Karpas-422 (cell line): ENCODE measurements at regions not wholly inside any gene's neighbourhood (a gene's known extent, or its start where the extent isn't known, plus 50 kb on each side); places are given as distances from the start of the nearest gene placed in this dataset.

Source experiments
- DNase-seq: peaks from one replicate; pipeline ENCODE4 v3.0.0-alpha.2; 2015
- H2AFZ ChIP-seq: fragments of 200-600 bp; sonication (generic); 2 replicates; pipeline ENCODE4 v1.6.1; 2014; ENCODE audit warnings: antibody characterized with exemption, low read length, mixed read lengths
- H3K27ac ChIP-seq: fragments of 200-600 bp; sonication (generic); 2 replicates; pipeline ENCODE4 v1.5.1; 2014; ENCODE audit warnings: mild to moderate bottlenecking, low read length, moderate library complexity
- H3K27me3 ChIP-seq: fragments of 200-600 bp; sonication (generic); 2 replicates; pipeline ENCODE4 v1.6.1; 2014; ENCODE audit warnings: low read length, mixed read lengths
- H3K36me3 ChIP-seq: fragments of 200-600 bp; sonication (generic); 2 replicates; pipeline ENCODE4 v1.6.1; 2014; ENCODE audit warnings: low read length, mixed read lengths; ENCODE audit not compliant: insufficient read depth
- H3K4me1 ChIP-seq: fragments of 200-600 bp; sonication (generic); 2 replicates; pipeline ENCODE4 v1.6.1; 2014; ENCODE audit warnings: mild to moderate bottlenecking, low read length, mixed read lengths
- H3K4me2 ChIP-seq: fragments of 200-600 bp; sonication (generic); 2 replicates; pipeline ENCODE4 v1.6.1; 2014; ENCODE audit warnings: low read length, low read depth, mild to moderate bottlenecking; ENCODE audit not compliant: poor library complexity, severe bottlenecking
- H3K4me3 ChIP-seq: fragments of 200-600 bp; sonication (generic); 2 replicates; pipeline ENCODE4 v1.5.1; 2014; ENCODE audit warnings: mild to moderate bottlenecking, antibody characterized with exemption, low read length, mixed read lengths
- H3K79me2 ChIP-seq: fragments of 200-600 bp; sonication (generic); 2 replicates; pipeline ENCODE4 v1.6.1; 2014; ENCODE audit warnings: mild to moderate bottlenecking, low read length, mixed read lengths
- H3K9ac ChIP-seq: fragments of 200-600 bp; sonication (generic); 2 replicates; pipeline ENCODE4 v1.6.0; 2014; ENCODE audit warnings: low read length
- H3K9me2 ChIP-seq: fragments of 200-600 bp; sonication (generic), shearing (Covaris generic); replicated peaks from 2 replicates; pipeline ENCODE4 v1.6.0; 2014; ENCODE audit warnings: mild to moderate bottlenecking, low read length, moderate library complexity; ENCODE audit not compliant: insufficient read depth
- H3K9me3 ChIP-seq: fragments of 300-700, 200-600 bp; sonication (generic); 2 replicates; pipeline ENCODE4 v1.6.1; 2014; ENCODE audit warnings: low read length, mixed read lengths
- H4K20me1 ChIP-seq: fragments of 200-600 bp; sonication (generic); 2 replicates; pipeline ENCODE4 v1.6.1; 2014; ENCODE audit warnings: mild to moderate bottlenecking, antibody characterized with exemption, low read length, low read depth; ENCODE audit not compliant: insufficient read depth

DNA sequence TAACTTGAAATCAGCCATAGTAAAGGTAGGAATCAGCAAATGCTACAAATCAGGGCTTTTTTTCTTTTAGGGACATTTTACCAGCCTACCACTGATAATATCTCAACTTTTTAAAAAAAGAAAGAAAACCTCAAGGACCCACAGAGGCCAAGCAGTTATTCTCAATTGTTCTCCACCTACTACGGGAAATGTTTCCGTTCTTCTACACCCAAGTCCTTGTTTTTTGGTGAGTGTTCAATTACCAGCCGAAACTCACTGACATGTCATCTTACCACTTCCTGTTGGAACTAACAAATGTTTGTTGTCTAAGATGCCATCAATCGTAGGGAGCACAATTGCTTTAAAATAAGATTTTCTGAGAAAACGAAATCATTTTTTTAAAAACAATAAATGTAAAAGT, 50.2 kb upstream of the CDK1 start:
- no peak overlapping the region for H3K4me3 ChIP-seq
- no peaks in the 10 kb centered on the region for H3K27me3 ChIP-seq
- no peak overlapping the region for H2AFZ ChIP-seq
- H3K27ac ChIP-seq: no peak overlapping the region
- no peak overlapping the region for H3K4me2 ChIP-seq
- no peaks in the 10 kb centered on the region for H3K9me3 ChIP-seq
- DNase-seq: no peak
- H4K20me1 ChIP-seq: no peaks in the 10 kb centered on the region
- no peaks in the 10 kb centered on the region for H3K36me3 ChIP-seq
- H3K4me1 ChIP-seq: peaks cover 34% of the 10 kb centered on the region
- H3K79me2 ChIP-seq: no peaks in the 10 kb centered on the region
- H3K9ac ChIP-seq: no peak overlapping the region
- no peaks in the 10 kb centered on the region for H3K9me2 ChIP-seq

DNA sequence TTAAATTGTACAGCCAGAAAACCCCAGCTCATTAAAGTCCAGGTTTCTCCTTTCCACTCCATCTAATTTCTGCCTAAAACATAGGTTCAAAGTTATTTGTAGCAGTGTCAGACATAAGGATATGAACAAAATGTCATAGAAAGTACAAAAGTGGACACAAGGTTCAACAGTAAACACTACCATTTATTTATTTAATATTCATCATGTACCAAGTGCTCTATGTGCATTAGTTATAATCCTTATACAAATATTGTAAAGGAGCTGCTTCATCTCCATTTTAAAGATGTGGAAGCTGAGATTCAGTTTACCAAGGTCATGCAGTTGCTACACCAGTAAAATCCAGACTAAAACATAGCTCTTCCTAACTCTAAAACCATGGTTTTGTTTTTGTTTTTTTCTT, 52.0 kb upstream of the CDK1 start:
- Histone ChIP-seq H3K4me1 (peaks cover 16% of the 10 kb centered on the region), H3K4me2 (no peak overlapping the region), H3K36me3 (no peaks in the 10 kb centered on the region), H3K27me3 (no peaks in the 10 kb centered on the region), H3K9me2 (no peaks in the 10 kb centered on the region), H3K9ac (no peak overlapping the region), H3K79me2 (no peaks in the 10 kb centered on the region), H2AFZ (no peak overlapping the region), H3K4me3 (no peak overlapping the region), H4K20me1 (no peaks in the 10 kb centered on the region), H3K9me3 (no peaks in the 10 kb centered on the region), H3K27ac (no peak overlapping the region)
- no peak for DNase-seq

DNA sequence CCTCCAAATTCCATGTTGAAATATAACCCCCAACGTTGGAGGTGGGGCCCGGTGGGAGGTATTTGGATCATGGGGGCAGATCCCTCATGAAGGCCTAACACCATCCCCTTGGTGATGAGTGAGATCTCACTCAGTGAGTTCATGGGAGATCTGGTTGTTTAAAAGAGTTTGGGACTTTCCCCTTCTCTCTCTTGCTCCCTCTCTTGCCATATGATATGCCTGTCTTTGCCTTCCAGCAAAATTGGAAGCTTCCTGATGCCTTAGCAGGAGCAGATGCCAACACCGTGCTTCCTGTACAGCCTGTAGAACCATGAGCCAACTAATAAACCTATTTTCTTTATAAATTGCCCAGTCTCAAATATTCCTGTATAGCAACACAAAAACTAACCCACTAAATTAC, 55.7 kb upstream of the CDK1 start:
- H3K4me3 ChIP-seq: no peak overlapping the region
- no peaks in the 10 kb centered on the region for H4K20me1 ChIP-seq
- no peak overlapping the region for H3K27ac ChIP-seq
- H3K9ac ChIP-seq: no peak overlapping the region
- no peak overlapping the region for H3K4me2 ChIP-seq
- no peaks in the 10 kb centered on the region for H3K36me3 ChIP-seq
- H3K79me2 ChIP-seq: no peaks in the 10 kb centered on the region
- no peaks in the 10 kb centered on the region for H3K4me1 ChIP-seq
- H2AFZ ChIP-seq: no peak overlapping the region
- no peaks in the 10 kb centered on the region for H3K9me2 ChIP-seq
- no peaks in the 10 kb centered on the region for H3K9me3 ChIP-seq
- no peak for DNase-seq
- H3K27me3 ChIP-seq: no peaks in the 10 kb centered on the region

DNA sequence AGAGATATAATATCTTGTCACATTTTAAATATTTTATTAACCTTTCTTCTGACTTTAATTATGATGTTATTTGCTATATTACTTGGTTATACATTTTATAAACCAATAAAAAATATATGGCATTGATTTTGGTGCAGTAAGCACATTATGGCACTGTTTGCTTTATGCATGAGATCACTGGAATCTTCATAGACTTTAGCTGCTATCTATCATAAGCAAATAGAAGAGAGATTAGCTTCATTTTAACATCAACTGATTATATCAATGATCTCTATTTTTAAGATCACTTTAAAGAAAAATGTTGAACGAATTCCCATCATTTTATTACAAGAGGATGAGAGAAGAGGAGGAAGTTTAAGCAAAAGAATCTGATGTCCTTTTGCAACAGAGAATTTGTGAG, 58.6 kb upstream of the CDK1 start:
- H2AFZ ChIP-seq: no peak overlapping the region

DNA sequence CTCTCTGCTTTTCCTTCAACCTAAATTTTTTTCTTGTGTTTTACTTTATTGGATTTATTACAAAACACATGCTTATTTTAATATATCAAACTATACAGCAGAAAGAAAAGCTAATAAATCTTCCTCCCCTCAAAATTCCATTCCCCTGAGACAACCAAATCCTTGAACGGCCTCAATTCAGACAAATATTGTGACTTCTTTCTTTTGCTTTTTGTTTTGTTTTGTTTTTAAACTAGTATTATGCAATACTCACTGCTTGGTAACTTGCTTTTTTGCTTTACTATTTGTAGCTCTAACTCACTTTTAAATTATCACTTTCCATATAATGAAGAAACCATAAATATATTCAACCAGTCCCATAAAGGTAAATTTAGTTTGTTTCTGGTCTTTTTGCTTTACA, 59.4 kb upstream of the CDK1 start:
- H3K79me2 ChIP-seq: no peaks in the 10 kb centered on the region
- H3K9me2 ChIP-seq: no peaks in the 10 kb centered on the region
- H3K4me3 ChIP-seq: no peak overlapping the region
- no peaks in the 10 kb centered on the region for H4K20me1 ChIP-seq
- no peak for DNase-seq
- H3K4me1 ChIP-seq: no peaks in the 10 kb centered on the region
- no peaks in the 10 kb centered on the region for H3K36me3 ChIP-seq
- no peak overlapping the region for H3K27ac ChIP-seq
- no peak overlapping the region for H2AFZ ChIP-seq
- H3K9ac ChIP-seq: no peak overlapping the region
- no peak overlapping the region for H3K4me2 ChIP-seq
- no peaks in the 10 kb centered on the region for H3K27me3 ChIP-seq
- H3K9me3 ChIP-seq: no peaks in the 10 kb centered on the region

More for the DNA sequence above, 58.6 kb upstream of the CDK1 start:
- H3K9me3 ChIP-seq: no peaks in the 10 kb centered on the region
- H3K4me3 ChIP-seq: no peak overlapping the region
- H3K36me3 ChIP-seq: no peaks in the 10 kb centered on the region
- H3K27ac ChIP-seq: no peak overlapping the region
- H3K9ac ChIP-seq: no peak overlapping the region
- no peaks in the 10 kb centered on the region for H4K20me1 ChIP-seq
- DNase-seq: no peak
- no peaks in the 10 kb centered on the region for H3K27me3 ChIP-seq
- H3K4me1 ChIP-seq: no peaks in the 10 kb centered on the region
- H3K9me2 ChIP-seq: no peaks in the 10 kb centered on the region
- H3K79me2 ChIP-seq: no peaks in the 10 kb centered on the region
- no peak overlapping the region for H3K4me2 ChIP-seq

DNA sequence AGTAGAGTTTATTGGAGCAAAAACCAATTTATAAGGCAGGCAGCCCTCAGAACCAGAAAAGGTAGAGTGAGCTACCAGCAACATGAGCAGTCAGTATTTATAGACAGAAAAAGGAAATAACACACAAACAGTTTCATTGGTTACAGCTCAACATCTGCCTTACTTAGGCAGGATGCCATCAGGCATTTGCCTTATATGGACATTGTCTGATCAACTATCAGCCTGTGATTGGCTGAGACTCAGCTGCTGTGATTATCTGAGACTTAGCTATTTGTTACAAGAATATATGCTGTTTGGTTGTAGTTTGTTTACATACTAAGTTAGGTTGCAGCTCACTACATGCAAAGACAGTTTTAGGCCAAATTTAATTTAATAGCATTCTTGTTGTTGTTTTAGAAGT, 60.4 kb upstream of the CDK1 start:
- Histone ChIP-seq H3K4me2 (no peak overlapping the region), H3K9me3 (no peaks in the 10 kb centered on the region), H3K27me3 (no peaks in the 10 kb centered on the region), H3K9me2 (no peaks in the 10 kb centered on the region), H3K79me2 (no peaks in the 10 kb centered on the region), H4K20me1 (no peaks in the 10 kb centered on the region), H3K27ac (no peak overlapping the region), H2AFZ (no peak overlapping the region), H3K9ac (no peak overlapping the region), H3K36me3 (no peaks in the 10 kb centered on the region), H3K4me1 (no peaks in the 10 kb centered on the region), H3K4me3 (no peak overlapping the region)
- no peak for DNase-seq

DNA sequence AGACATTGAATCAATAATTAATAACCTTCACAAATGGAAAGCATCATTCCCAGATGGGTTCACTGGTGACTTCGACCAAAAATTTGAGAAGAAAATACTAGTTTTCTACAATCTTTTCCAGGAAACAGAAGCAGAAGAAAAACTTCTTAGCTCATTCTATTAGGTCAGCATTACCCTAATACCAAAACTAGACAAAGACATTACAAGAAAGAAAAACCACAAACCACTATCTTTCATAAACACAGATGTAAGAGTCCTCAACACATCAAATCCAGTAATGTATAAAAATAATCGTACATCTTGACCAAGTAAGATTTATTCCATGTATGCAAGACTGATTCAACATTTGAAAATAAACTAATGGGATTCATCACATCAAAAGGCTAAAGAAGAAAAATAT, 64.0 kb upstream of the CDK1 start:
- DNase-seq: no peak
- H3K9ac ChIP-seq: no peak overlapping the region
- no peak overlapping the region for H2AFZ ChIP-seq
- no peaks in the 10 kb centered on the region for H3K9me3 ChIP-seq
- H3K36me3 ChIP-seq: no peaks in the 10 kb centered on the region
- no peaks in the 10 kb centered on the region for H3K9me2 ChIP-seq
- no peak overlapping the region for H3K4me3 ChIP-seq
- H3K4me1 ChIP-seq: no peaks in the 10 kb centered on the region
- no peaks in the 10 kb centered on the region for H3K27me3 ChIP-seq
- no peak overlapping the region for H3K27ac ChIP-seq
- H4K20me1 ChIP-seq: no peaks in the 10 kb centered on the region
- no peak overlapping the region for H3K4me2 ChIP-seq
- no peaks in the 10 kb centered on the region for H3K79me2 ChIP-seq

DNA sequence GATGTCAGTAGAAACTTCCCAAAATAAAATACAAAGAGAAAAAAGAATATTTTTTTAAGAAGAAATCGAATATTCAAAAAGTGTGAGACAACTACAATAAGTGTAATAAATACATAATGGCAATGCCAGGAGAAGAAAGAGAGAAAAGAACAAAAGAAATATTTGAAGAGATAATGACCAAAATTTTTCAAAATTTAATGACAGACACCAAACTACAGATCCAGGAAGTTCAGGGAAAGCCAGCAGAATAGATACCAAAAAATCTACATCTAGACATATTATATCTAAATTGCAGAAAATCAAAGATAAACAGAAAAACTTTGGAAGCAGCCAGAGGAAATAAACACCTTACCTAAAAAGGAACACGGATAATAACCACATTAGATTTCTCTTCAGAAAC, 66.8 kb upstream of the CDK1 start:
- Histone ChIP-seq H3K9ac (no peak overlapping the region), H3K4me2 (no peak overlapping the region), H3K4me3 (no peak overlapping the region), H3K9me3 (no peaks in the 10 kb centered on the region), H3K36me3 (no peaks in the 10 kb centered on the region), H3K79me2 (no peaks in the 10 kb centered on the region), H3K9me2 (no peaks in the 10 kb centered on the region), H4K20me1 (no peaks in the 10 kb centered on the region), H3K27me3 (no peaks in the 10 kb centered on the region), H2AFZ (no peak overlapping the region), H3K27ac (no peak overlapping the region), H3K4me1 (no peaks in the 10 kb centered on the region)
- no peak for DNase-seq

DNA sequence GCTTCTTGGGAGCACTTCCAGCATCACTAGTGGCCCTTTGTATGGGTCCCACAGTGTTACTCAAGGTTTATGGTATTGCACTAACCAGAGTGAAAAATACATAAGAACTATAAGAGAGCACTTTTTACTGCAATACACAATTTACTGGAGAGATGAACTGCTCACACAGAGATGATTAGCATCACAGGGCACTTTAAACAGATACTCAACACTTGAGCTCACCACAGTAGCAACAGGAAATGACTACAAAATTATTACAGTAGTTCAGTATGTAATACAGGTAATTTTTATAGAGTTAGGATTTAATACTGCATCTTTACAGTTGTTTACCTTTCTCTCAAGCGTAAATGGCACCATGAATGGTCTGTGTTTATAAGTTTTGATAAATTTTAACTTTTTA, 68.2 kb upstream of the CDK1 start:
- Histone ChIP-seq H3K36me3 (no peaks in the 10 kb centered on the region), H3K4me2 (no peak overlapping the region), H3K4me3 (no peak overlapping the region), H3K27ac (no peak overlapping the region), H3K9me2 (no peaks in the 10 kb centered on the region), H3K9ac (no peak overlapping the region), H4K20me1 (no peaks in the 10 kb centered on the region), H3K27me3 (no peaks in the 10 kb centered on the region), H3K79me2 (no peaks in the 10 kb centered on the region), H3K9me3 (no peaks in the 10 kb centered on the region), H2AFZ (no peak overlapping the region), H3K4me1 (no peaks in the 10 kb centered on the region)
- DNase-seq: no peak
